GM11168 (cell line): ENCODE measurements at regions not wholly inside any gene's neighbourhood (a gene's known extent, or its start where the extent isn't known, plus 50 kb on each side); places are given as distances from the start of the nearest gene placed in this dataset.
"Not testable (repeated sequence)": the region's sequence is repeated elsewhere in the genome, so short reads cannot be mapped to it uniquely, and the experiment has no call there.

Experiments
- in situ Hi-C: fragments of 300-500 bp; cut with MboI; formaldehyde crosslinking; loops from one replicate; pipeline ENCODE4 v1.12.0; 2022; ENCODE audit warnings: low sequenced_read_pairs; ENCODE audit not compliant: unreplicated experiment

DNA sequence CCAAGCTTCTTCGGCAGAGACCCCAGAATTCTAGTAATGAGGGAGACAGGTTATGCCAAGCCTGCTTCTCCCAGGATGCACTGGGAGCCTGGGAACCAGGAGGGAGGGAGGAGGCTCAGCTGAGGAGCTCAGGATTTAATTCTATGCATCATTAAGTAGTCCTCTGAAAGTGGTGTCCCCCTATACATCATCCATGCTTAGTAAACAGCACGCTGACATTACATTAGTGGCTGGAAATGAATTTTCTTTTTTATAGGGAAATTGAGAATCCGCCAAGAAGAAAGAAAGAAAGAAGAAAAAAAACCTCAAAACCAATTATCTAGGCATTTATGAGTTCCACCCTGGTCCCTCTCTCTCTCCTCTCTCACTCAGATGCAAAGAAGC is 63.1 kb upstream of the PAX8 start:
- in situ Hi-C loops: not testable (repeated sequence)

- in situ Hi-C loops: no loop called here
These were observed 62.6 kb upstream of the PAX8 start for GRCh38 chr2:113341191-113341869.

GRCh38 chr2:113337809-113338208 is 59.1 kb upstream of the PAX8 start:
- in situ Hi-C loops: no loop called here

DNA sequence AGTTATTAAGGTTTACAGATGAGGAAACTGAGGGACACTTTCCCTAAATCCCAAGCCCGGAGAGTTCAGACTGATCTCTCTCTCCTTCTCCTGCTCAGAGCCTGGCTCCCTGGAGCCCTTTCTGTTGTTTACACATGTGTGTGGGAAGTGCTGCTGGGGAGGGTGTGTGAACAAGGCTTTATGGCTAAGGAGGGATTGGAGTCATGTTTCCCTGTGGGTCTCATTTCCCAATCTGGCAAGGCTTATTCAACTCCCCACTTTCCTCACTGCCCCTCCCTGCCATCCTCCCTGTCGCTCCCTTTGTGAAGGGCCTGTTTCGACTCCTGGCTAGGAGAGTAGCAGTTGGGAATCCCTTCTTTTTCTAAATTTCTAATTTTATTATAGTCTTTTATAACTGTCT is 57.3 kb upstream of the PAX8 start:
- in situ Hi-C loops: not testable (repeated sequence)

- in situ Hi-C loops: no loop called here
These were observed 55.4 kb upstream of the PAX8 start for GRCh38 chr2:113334147-113334546.

GRCh38 chr2:113333735-113334134 is 55.0 kb upstream of the PAX8 start:
- in situ Hi-C loops: not testable (repeated sequence)

DNA sequence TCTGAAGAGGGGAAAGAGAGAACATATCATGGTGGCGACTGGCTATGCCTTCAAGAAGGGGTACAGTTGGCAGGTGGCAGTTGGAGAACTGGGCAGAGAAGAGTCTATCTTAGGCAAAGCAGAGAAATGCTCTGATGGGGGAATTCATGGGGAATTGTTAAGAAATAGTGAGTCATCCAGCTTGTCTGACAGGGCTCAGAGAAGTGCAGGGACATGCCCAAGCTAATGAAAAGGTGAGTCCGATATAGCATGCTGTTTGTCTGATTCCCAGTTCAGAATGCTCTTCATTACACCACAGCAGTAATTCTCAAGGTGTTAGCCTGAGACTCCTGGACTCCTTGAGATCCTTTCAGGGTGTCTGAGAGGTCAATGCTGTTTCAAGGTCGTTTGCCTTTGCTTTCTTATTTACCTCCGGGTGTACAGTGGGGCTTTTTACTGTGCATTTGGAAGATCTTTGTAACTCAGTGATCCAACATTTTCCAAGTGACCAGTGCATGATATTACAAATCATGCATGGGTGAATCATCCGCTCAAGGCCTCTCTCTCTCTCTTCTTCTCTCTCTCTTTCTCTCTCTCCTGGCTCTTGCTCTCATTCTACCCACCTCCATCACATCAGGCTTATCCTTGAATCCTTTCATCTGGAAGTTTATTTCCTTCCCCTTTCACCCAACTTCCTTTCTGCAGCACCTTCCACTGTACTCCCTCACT is 51.5 kb upstream of the PAX8 start:
- in situ Hi-C loops: not testable (repeated sequence)

DNA sequence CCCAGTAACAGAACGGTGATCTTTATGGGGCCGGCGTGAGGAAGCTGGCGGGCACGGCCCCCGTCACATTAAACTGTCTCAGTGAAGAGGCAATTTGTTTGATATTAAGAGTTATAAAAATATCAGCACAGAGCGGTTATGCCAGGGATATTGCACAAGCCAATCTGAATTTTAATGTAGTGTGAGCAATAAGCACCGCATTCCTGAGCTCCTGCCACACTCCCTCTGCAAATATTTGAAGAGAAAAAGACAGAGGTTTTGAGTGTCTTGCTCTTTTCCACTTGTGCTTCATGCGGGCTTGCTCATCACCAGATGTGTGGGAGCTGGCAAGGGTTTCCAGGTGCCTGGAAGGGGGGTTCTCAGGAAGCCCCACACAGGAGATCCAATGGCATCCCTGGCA is 50.3 kb upstream of the PAX8 start:
- in situ Hi-C loops: not testable (repeated sequence)

GRCh38 chr2:113328572-113328971 is 49.9 kb upstream of the PAX8 start:
- in situ Hi-C loops: not testable (repeated sequence)
